GM12878 (cell line): ENCODE measurements at regions not wholly inside any gene's neighbourhood (a gene's known extent, or its start where the extent isn't known, plus 50 kb on each side); places are given as distances from the start of the nearest gene placed in this dataset.

Experiments used
- ATAC-seq: fragments of 200-7000 bp; cut with Tn5 transposase; 3 replicates; pipeline ENCODE4 v1.9.1; 2020; ENCODE audit warnings: mild to moderate bottlenecking, moderate library complexity
- BruUV-seq: library from RNA; stranded (reverse); fragments of 400-500 nt; replicated peaks from 2 replicates; lab custom pipeline; 2021; lab: Mats Ljungman, UMichigan
- CTCF ChIA-PET: fragments of 300-600 bp; sonication (Branson Sonifier 250); formaldehyde crosslinking; extraction: SDS; loops from one replicate; lab custom pipeline; 2021; ENCODE audit warnings: inconsistent platforms; lab: Yijun Ruan, JAX
- POLR2A ChIA-PET: fragments of 350-600 bp; formaldehyde crosslinking; extraction: SDS; loops from one replicate; lab custom pipeline; 2021; ENCODE audit warnings: inconsistent platforms; lab: Charles Lee
- RAD21 ChIA-PET: fragments of 300-600 bp; sonication (Branson Sonifier 250); formaldehyde crosslinking; loops from one replicate; lab custom pipeline; 2023; ENCODE audit warnings: antibody characterized with exemption; ENCODE audit not compliant: unreplicated experiment; lab: Charles Lee
- SMC1A ChIA-PET: fragments of 300-600 bp; sonication (Branson Sonifier 250); formaldehyde crosslinking; loops from one replicate; lab custom pipeline; 2023; ENCODE audit not compliant: unreplicated experiment, uncharacterized antibody; lab: Charles Lee
- DNase-seq: peaks from one replicate; pipeline ENCODE4 v3.0.0-alpha.2; 2011; ENCODE audit warnings: low read depth, low spot score
- FAIRE-seq: peaks from 3 replicates; lab custom pipeline; 2011; peaks lifted over from hg19 to GRCh38; lab: Jason Lieb, UNC
- H2AFZ ChIP-seq: 2 replicates; pipeline ENCODE4 v1.6.0; 2011; ENCODE audit warnings: low read depth, low read length, control low read depth; ENCODE audit not compliant: control insufficient read depth
- H3K27ac ChIP-seq: 2 replicates; pipeline ENCODE4 v1.5.1; 2011; ENCODE audit warnings: control low read depth; ENCODE audit not compliant: control insufficient read depth, insufficient read depth
- H3K27me3 ChIP-seq, 2 experiments: replicated peaks in 1 of 2; 2 replicates each; pipeline versions ENCODE4 v1.6.0 to v1.6.1; 2011; ENCODE audit warnings: low read length in 1 of 2; ENCODE audit not compliant: control insufficient read depth in 2 of 2, insufficient read depth in 2 of 2
- H3K36me3 ChIP-seq, 2 experiments: 2 replicates each; pipeline ENCODE4 v1.5.1; 2011; ENCODE audit warnings: low read length in 1 of 2; ENCODE audit not compliant: control insufficient read depth in 2 of 2, insufficient read depth in 2 of 2
- H3K4me1 ChIP-seq: 2 replicates; pipeline ENCODE4 v1.6.1; 2011; ENCODE audit warnings: mild to moderate bottlenecking, low read length, moderate library complexity, mixed read lengths; ENCODE audit not compliant: control insufficient read depth, insufficient read depth
- H3K4me2 ChIP-seq: 2 replicates; pipeline ENCODE4 v1.6.0; 2011; ENCODE audit warnings: control low read depth; ENCODE audit not compliant: control insufficient read depth, insufficient read depth
- H3K4me3 ChIP-seq: fragments of 200-600 bp; sonication (generic); 2 replicates; pipeline ENCODE4 v1.5.1; 2016
- H3K79me2 ChIP-seq: 2 replicates; pipeline ENCODE4 v1.6.0; 2011; ENCODE audit warnings: low read length; ENCODE audit not compliant: control insufficient read depth, insufficient read depth
- H3K9ac ChIP-seq: 2 replicates; pipeline ENCODE4 v1.8.0; 2011; ENCODE audit warnings: low read length, control low read depth, mixed read lengths; ENCODE audit not compliant: control insufficient read depth, insufficient read depth
- H3K9me3 ChIP-seq: replicated peaks from 3 replicates; pipeline ENCODE4 v1.5.1; 2011; ENCODE audit warnings: mild to moderate bottlenecking, low read length; ENCODE audit not compliant: control insufficient read depth, insufficient read depth
- H4K20me1 ChIP-seq: 2 replicates; pipeline ENCODE4 v1.6.0; 2011; ENCODE audit not compliant: control insufficient read depth, insufficient read depth
- CHD4 ChIP-seq: fragments of 200-600 bp; sonication (generic); IDR thresholded peaks from 2 replicates; pipeline ENCODE4 v1.6.1; 2016; ENCODE audit warnings: mild to moderate bottlenecking
- ESRRA ChIP-seq: IDR thresholded peaks from 2 replicates; pipeline ENCODE4 v1.6.1; 2012; ENCODE audit warnings: mild to moderate bottlenecking, low read length, improper control_type of control experiment
- FOXK2 ChIP-seq: fragments of 450-650 bp; IDR thresholded peaks from 2 replicates; pipeline ENCODE4 v1.6.1; 2017; ENCODE audit warnings: mild to moderate bottlenecking, moderate library complexity
- IRF4 ChIP-seq: IDR thresholded peaks from 2 replicates; pipeline ENCODE4 v1.6.1; 2011; ENCODE audit warnings: low read depth, low read length
- KDM1A ChIP-seq: fragments of 200-600 bp; sonication (generic); IDR thresholded peaks from 2 replicates; pipeline ENCODE4 v1.6.1; 2016; ENCODE audit warnings: borderline replicate concordance
- NRF1 ChIP-seq: conservative IDR thresholded peaks from 2 replicates; pipeline ENCODE4 v1.6.1; 2011; ENCODE audit warnings: mild to moderate bottlenecking, low read depth, low read length, improper control_type of control experiment
- RUNX3 ChIP-seq: IDR thresholded peaks from 2 replicates; pipeline ENCODE4 v1.6.1; 2012; ENCODE audit warnings: low read length, inconsistent platforms
- SIX5 ChIP-seq: IDR thresholded peaks from 2 replicates; pipeline ENCODE4 v1.6.1; 2011; ENCODE audit warnings: mild to moderate bottlenecking, low read depth, low read length, moderate library complexity; ENCODE audit not compliant: severe bottlenecking
- SRF ChIP-seq, 2 experiments: IDR thresholded peaks; 2 replicates each; pipeline ENCODE4 v1.6.1; 2011; ENCODE audit warnings: low read depth in 2 of 2, low read length in 2 of 2, mild to moderate bottlenecking in 1 of 2, moderate library complexity in 1 of 2
- TCF12 ChIP-seq: IDR thresholded peaks from 2 replicates; pipeline ENCODE4 v1.6.1; 2011; ENCODE audit warnings: low read depth, mild to moderate bottlenecking, low read length
- ZNF207 ChIP-seq: fragments of 450-650 bp; IDR thresholded peaks from 2 replicates; pipeline ENCODE4 v1.6.1; 2014; ENCODE audit warnings: antibody characterized with exemption, mild to moderate bottlenecking, borderline replicate concordance
- in situ Hi-C: fragments of 300-500 bp; cut with MboI; formaldehyde crosslinking; loops from 9 replicates; pipeline ENCODE4 v1.14.3; 2018; ENCODE audit warnings: mixed read lengths
- intact Hi-C: fragments of 100-400 bp; cut with micrococcal nuclease; formaldehyde crosslinking; loops from one replicate; pipeline ENCODE4 v1.14.2; 2022; ENCODE audit not compliant: unreplicated experiment
- TF ChIP-seq, protein P1 (sequence below): fragments of 450-650 bp; IDR thresholded peaks from 2 replicates; pipeline ENCODE4 v1.6.1; 2017; ENCODE audit warnings: low read depth, mild to moderate bottlenecking, moderate library complexity
- TF ChIP-seq, protein P2 (sequence below): fragments of 450-650 bp; formaldehyde crosslinking; IDR thresholded peaks from 2 replicates; pipeline ENCODE4 v1.4.0; 2020; ENCODE audit warnings: mild to moderate bottlenecking, moderate library complexity
- TF ChIP-seq, protein P3 (sequence below): fragments of 450-650 bp; IDR thresholded peaks from 2 replicates; pipeline ENCODE4 v1.6.1; 2014; ENCODE audit warnings: mild to moderate bottlenecking
- TF ChIP-seq, protein P4 (sequence below): fragments of 450-650 bp; IDR thresholded peaks from 2 replicates; pipeline ENCODE4 v1.6.1; 2017; ENCODE audit warnings: mild to moderate bottlenecking
- TF ChIP-seq, protein P5 (sequence below): IDR thresholded peaks from 2 replicates; pipeline ENCODE4 v1.6.1; 2012; ENCODE audit warnings: low read length, inconsistent platforms

DNA sequence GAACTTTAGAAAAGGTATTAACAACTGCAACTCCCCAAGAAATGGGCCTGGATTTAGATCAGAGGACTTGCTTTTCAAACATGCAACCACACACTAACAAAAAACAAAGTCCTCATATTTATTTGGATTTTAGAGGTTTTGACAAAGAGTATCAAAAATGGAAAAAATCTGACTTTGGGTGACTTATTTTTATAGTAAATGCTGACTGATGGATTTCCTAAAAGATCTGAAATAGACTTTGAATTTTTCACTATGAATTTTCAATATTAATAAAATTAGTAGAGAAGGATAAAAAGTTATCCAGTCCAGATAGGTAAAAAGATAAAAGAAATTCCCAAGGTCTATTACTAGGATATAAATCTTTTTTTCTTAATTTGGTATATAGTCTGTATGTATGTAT lies 253.5 kb downstream of the KCNJ2 start:
- intact Hi-C loops (no loop called here), in situ Hi-C loops (no loop called here)
- ATAC-seq (no peak), FAIRE-seq (no peak), DNase-seq (no peak)
- no peak overlapping the region for H3K4me3 ChIP-seq
- no peaks in the 10 kb centered on the region for H3K79me2 ChIP-seq
- POLR2A ChIA-PET, result no interaction called here
- no peak overlapping the region for H3K4me2 ChIP-seq
- no peaks in the 10 kb centered on the region for H3K9me3 ChIP-seq
- no peaks in the 10 kb centered on the region for H3K36me3 ChIP-seq
- H3K9ac ChIP-seq, result no peak overlapping the region
- no peaks in the 10 kb centered on the region for H4K20me1 ChIP-seq
- RAD21 ChIA-PET, result no interaction called here
- H3K4me1 ChIP-seq, result no peaks in the 10 kb centered on the region
- SMC1A ChIA-PET, result no interaction called here
- BruUV-seq, result no TSS peak
- H3K27me3 ChIP-seq, result no peaks in the 10 kb centered on the region
- H2AFZ ChIP-seq, result no peak overlapping the region
- H3K27ac ChIP-seq, result no peak overlapping the region
- CTCF ChIA-PET, result no interaction called here
- TF ChIP-seq, protein P1, sequence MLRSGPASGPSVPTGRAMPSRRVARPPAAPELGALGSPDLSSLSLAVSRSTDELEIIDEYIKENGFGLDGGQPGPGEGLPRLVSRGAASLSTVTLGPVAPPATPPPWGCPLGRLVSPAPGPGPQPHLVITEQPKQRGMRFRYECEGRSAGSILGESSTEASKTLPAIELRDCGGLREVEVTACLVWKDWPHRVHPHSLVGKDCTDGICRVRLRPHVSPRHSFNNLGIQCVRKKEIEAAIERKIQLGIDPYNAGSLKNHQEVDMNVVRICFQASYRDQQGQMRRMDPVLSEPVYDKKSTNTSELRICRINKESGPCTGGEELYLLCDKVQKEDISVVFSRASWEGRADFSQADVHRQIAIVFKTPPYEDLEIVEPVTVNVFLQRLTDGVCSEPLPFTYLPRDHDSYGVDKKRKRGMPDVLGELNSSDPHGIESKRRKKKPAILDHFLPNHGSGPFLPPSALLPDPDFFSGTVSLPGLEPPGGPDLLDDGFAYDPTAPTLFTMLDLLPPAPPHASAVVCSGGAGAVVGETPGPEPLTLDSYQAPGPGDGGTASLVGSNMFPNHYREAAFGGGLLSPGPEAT, result no peak
- TF ChIP-seq, protein P2, sequence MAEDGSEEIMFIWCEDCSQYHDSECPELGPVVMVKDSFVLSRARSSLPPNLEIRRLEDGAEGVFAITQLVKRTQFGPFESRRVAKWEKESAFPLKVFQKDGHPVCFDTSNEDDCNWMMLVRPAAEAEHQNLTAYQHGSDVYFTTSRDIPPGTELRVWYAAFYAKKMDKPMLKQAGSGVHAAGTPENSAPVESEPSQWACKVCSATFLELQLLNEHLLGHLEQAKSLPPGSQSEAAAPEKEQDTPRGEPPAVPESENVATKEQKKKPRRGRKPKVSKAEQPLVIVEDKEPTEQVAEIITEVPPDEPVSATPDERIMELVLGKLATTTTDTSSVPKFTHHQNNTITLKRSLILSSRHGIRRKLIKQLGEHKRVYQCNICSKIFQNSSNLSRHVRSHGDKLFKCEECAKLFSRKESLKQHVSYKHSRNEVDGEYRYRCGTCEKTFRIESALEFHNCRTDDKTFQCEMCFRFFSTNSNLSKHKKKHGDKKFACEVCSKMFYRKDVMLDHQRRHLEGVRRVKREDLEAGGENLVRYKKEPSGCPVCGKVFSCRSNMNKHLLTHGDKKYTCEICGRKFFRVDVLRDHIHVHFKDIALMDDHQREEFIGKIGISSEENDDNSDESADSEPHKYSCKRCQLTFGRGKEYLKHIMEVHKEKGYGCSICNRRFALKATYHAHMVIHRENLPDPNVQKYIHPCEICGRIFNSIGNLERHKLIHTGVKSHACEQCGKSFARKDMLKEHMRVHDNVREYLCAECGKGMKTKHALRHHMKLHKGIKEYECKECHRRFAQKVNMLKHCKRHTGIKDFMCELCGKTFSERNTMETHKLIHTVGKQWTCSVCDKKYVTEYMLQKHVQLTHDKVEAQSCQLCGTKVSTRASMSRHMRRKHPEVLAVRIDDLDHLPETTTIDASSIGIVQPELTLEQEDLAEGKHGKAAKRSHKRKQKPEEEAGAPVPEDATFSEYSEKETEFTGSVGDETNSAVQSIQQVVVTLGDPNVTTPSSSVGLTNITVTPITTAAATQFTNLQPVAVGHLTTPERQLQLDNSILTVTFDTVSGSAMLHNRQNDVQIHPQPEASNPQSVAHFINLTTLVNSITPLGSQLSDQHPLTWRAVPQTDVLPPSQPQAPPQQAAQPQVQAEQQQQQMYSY, result no peak
- TF ChIP-seq, protein P3, sequence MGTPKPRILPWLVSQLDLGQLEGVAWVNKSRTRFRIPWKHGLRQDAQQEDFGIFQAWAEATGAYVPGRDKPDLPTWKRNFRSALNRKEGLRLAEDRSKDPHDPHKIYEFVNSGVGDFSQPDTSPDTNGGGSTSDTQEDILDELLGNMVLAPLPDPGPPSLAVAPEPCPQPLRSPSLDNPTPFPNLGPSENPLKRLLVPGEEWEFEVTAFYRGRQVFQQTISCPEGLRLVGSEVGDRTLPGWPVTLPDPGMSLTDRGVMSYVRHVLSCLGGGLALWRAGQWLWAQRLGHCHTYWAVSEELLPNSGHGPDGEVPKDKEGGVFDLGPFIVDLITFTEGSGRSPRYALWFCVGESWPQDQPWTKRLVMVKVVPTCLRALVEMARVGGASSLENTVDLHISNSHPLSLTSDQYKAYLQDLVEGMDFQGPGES, result no peak
- TF ChIP-seq SRF (IDR thresholded peaks at IDR 0.05; ENCODE audit: low read depth in 2 of 2, low read length in 2 of 2) (no peak), CHD4 (no peak), ESRRA (no peak), SIX5 (no peak), RUNX3 (no peak), TCF12 (no peak), IRF4 (no peak), ZNF207 (no peak), NRF1 (no peak), FOXK2 (no peak), KDM1A (no peak)
- TF ChIP-seq, protein P4, sequence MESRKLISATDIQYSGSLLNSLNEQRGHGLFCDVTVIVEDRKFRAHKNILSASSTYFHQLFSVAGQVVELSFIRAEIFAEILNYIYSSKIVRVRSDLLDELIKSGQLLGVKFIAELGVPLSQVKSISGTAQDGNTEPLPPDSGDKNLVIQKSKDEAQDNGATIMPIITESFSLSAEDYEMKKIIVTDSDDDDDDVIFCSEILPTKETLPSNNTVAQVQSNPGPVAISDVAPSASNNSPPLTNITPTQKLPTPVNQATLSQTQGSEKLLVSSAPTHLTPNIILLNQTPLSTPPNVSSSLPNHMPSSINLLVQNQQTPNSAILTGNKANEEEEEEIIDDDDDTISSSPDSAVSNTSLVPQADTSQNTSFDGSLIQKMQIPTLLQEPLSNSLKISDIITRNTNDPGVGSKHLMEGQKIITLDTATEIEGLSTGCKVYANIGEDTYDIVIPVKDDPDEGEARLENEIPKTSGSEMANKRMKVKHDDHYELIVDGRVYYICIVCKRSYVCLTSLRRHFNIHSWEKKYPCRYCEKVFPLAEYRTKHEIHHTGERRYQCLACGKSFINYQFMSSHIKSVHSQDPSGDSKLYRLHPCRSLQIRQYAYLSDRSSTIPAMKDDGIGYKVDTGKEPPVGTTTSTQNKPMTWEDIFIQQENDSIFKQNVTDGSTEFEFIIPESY, result no peak
- TF ChIP-seq, protein P5, sequence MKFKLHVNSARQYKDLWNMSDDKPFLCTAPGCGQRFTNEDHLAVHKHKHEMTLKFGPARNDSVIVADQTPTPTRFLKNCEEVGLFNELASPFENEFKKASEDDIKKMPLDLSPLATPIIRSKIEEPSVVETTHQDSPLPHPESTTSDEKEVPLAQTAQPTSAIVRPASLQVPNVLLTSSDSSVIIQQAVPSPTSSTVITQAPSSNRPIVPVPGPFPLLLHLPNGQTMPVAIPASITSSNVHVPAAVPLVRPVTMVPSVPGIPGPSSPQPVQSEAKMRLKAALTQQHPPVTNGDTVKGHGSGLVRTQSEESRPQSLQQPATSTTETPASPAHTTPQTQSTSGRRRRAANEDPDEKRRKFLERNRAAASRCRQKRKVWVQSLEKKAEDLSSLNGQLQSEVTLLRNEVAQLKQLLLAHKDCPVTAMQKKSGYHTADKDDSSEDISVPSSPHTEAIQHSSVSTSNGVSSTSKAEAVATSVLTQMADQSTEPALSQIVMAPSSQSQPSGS, result no peak
